ENCODE measurements at regions not wholly inside any gene's neighbourhood (a gene's known extent, or its start where the extent isn't known, plus 50 kb on each side); places are given as distances from the start of the nearest gene placed in this dataset.
A peak's percentile ranks its signal among the peaks of the same experiment; 100 is the strongest.

DNA sequence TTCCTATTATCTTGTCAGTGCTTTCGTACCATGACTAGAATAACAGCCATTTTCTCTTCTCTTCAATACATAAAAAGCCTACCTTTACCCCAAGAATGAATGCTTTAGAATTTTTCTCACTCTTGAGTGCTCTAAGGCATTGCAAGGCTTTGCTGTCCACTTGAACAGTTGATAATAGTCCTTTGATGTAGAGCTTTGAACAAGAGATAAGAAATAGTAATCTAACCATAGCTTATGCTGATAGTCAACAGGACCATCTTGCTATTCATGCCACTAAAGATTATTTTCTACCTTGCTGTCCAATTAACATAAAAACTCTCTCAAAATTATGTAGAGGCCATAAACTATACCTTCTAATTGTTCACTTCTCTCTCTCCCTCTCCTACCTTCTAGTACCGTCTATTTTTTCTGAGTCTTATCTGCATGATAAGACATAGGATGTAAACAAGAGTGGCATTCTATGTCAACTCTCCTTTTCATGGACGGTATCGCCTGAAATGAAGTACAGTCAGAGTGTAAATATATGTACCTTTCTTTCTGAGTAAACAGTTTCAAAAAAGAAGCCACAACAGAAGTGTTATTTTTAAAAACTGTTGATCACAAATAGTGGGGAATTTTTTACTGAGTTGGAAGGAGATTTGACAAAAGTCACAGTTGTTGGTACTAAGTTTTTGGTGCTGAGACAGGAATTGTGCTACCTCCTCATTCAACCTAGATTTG lies 297.9 kb downstream of the NDFIP2 start:
- no peak for DNase-seq (ENCODE audit: low read depth)

DNA sequence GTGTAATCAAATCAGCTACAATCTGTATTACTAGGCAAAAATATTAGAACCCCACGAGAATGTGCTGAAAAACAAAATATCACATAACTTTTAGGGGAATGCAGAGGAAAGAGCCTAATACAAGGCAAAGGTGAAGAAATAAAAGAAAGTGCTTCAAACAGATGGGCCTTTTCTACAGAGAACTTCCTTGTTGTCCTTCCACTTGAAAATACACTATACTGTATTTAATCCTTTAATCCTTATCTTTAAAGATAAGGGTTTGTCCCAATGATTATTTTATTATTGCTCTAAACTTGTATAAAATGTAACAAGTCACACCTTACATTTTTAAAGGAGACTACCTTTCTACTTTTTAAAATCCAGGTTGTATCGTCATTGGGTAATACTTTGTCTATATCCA lies 296.5 kb downstream of the NDFIP2 start:
- no peak for DNase-seq (ENCODE audit: low read depth)

DNA sequence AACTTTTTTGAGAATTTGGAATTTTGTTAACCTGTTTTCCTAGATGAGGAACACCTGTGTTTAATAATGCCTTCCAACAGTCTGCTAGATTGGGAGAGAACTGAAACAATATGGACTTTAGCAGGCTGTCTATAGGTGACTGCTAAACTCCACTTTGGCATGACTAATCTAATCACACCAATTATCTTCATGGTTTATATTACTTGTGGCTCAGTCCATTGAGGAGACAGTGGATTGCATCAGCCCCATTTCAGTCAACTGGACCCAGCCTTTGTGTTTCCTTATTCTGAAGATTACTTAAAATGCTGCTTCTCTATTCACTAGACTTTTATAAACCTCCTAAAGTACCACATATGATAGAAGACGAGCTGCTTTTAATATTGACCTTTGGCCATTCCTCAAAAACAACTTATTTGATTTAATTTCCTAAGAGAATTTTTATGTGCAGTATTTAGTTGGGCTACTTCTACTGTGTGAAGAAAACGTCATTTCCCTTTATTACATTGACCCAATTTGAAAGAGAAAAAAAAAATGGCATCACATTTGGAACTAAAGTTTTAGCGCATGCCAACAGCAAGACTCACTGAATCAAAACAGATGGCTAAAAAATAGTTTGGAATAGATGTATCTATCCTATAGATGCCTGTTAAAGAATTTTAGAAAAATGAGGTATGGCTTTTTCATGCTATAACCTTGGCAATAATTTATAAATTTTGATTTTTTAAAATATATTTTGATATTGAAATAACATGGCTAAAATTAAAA lies 295.8 kb downstream of the NDFIP2 start:
- peak; percentile 19 for DNase-seq (ENCODE audit: low read depth)

DNA sequence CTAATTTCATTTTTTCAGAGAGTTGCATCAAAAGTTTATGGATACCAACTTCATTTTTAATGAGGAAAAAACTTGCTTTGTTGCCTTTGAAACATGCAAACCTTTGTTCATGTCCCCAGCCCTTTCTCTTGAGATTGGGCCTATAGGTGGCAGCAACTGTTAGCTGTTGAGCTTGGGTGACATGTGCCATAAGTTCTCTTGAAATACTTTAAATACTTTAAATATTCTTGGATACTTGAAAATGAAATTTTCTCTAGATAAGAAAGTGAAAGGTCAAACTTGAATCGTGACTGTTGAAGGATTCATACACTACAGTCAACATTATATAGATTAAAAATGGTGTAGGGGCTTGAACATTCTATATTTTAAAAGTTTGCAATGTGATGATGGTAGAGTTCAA lies 294.9 kb downstream of the NDFIP2 start:
- DNase-seq (ENCODE audit: low read depth): peak; percentile 73

DNA sequence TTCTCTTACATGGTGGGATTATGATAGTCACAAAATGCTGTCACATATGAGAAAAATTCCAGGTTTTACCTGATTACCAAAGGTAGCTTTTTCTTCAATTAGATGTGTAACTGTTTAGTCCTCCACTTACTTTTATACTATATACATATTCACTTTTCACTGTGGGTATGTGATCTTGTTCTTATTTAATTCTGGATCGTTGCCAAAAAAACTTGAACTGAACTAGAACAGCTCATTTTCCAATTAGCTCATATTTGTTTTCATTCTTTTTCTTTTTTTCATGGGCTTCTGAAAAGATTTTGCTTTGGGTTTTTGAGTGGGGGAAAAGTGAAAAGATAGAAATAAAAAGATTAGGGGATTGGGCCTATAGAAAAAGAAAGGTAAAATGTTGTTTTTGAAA lies 291.9 kb downstream of the NDFIP2 start:
- no peak for DNase-seq (ENCODE audit: low read depth)

DNA sequence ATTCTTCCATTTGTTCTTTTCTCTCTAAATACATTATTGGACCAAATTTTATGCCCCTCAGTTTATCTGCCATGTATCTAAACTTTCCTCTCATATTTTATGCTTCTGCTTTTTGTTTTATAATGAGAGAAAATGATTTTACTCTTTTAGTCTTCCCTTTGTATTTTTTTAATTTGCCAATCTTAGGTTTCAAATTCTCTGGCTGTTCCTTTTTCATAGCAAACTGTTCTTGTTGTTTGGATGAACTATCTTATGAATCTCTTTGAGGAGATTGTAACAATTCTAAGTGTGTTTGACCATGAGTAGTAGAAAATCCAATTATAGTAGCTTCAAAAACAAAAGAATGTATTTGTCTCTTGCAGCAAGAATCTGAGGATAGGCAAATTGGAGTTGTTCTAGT lies 290.5 kb downstream of the NDFIP2 start:
- no peak for DNase-seq (ENCODE audit: low read depth)

DNA sequence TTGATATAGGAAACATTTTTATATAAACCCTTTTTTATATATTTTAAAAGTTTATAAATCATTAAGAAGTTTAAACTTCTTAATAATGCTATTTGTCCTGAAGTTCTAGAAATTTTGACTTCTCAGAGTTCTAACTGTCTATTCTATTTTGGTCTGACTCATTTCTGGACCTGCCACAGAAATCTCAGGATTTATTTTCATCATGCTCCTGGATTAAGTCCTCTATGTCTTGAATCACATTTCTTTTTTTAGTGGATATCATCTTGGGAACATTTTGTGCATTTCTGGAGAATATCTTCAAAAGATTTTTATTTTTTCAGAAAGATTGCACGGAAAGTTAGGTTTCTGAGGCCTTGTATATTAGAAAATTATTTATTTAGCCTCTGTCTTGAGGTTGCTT lies 289.1 kb downstream of the NDFIP2 start:
- no peak for DNase-seq (ENCODE audit: low read depth)

DNA sequence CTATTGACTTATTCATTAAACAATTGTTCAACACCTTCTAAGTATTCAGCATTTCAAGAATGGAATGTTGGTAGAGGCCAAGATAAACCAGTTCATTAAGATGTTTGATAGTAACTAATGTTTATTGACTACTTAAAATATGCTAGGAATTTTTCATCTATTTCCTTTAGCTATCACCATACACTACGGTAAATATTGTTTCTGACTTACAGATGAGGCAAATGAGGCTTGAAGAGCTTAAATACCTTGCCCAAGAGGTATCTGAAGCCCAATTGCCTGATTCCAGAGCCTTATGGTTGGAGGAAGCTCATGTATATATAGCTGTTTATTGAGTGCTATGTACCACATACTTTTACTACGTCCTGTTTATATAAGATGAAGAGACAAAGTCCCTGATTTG lies 286.2 kb downstream of the NDFIP2 start:
- DNase-seq (ENCODE audit: low read depth): no peak

DNA sequence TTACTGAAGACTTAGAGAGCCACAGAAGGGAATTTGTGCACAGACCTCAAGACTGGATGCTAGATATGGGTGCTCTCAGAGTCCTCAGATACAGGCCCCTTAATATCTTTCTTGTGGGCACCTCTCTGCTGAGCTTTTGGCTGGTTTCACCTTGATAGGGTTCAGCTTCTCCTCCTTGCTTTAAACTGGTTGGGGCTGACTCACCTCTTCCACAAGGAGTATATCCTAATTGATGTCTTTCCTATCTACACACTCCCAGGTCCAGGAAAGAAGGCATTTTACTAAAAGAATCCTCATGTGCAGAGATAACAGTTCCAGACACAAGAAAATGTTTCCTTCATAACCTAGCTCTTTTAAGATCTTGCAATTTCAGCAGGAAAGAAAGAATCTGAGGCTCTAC lies 284.4 kb downstream of the NDFIP2 start:
- no peak for DNase-seq (ENCODE audit: low read depth)

DNA sequence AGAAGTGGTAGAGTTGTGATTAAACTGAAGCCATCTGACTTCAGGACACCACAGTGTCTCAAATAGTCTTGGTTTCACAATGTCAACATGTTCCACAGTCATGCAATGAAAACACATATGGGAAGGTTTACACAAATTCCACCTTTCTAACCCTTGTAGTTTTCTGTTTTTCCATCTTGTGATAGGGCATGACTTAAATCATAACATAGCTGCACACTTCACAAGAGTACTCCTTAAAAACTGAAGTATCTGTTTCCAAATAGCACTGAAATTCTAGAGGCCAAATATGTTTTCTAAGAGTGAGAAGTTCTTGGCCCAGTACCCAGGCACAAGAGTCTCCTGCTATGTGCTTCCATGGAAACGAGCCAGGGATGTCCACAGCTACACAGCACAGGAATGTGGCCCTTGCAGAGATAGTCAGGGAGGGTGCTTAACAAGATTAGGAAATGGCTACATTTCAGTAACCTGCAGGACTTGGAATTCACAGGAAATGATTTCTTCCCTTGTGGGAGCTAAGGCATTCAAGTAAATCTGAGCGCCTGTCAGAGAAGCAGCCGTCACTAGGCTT lies 269.1 kb downstream of the NDFIP2 start:
- DNase-seq (ENCODE audit: low read depth): peak; percentile 99

DNA sequence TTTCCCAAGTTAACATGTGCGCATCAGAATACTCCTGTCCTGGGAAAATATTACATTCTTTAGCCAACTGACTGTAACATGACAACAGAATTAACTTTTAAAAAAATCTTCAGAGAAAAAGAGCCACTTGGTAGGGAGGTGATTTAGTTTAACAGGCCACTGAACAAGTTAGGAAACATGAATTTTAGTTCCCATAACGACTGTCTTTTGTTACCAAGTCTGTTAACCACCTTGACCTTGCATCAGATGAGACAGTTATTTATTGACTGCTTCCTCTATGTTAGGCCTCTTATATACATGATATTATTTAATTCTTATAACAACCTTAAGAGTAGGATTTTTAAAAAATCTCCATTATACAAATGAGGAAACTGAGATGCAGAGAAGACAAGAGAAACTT lies 268.6 kb downstream of the NDFIP2 start:
- no peak for DNase-seq (ENCODE audit: low read depth)

DNA sequence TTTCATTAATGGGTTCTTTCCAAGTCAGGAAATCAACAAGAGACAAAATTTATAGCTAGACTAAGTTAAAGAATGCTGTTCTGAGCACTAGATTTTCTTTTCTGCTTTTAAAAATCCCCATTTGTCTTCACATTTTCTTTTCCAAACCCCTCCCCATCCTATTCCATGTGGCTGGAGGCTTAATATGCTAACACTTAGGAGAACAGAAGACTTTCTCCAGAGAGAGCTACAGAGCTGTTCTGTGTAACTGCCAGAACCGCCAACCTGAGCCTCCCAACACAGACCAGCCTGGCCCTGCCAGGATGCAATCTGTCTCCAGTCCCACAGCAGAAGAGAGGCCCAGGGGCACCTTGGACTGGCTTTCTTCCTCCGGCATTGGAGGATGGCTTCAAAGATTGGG lies 264.1 kb downstream of the NDFIP2 start:
- DNase-seq (ENCODE audit: low read depth): no peak

DNA sequence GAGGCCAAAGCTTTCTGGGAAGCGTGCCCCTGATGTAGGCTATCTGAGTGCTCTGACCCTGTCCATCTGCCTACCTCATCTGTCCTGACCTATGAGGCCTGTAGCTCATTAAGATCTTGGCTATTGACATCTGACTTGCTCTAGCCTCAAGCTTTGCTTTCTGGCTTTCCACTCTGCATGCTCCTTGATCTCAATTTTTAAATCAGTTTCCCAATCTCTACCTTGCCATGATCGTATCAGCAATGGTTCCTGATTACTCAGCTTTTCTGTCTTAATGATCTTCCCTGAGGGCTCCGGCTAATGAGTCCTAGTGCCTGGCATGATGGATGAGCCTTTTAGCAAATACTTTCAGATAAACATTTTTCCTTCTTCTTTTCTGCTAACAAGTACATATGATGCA lies 262.0 kb downstream of the NDFIP2 start:
- no peak for DNase-seq (ENCODE audit: low read depth)

DNA sequence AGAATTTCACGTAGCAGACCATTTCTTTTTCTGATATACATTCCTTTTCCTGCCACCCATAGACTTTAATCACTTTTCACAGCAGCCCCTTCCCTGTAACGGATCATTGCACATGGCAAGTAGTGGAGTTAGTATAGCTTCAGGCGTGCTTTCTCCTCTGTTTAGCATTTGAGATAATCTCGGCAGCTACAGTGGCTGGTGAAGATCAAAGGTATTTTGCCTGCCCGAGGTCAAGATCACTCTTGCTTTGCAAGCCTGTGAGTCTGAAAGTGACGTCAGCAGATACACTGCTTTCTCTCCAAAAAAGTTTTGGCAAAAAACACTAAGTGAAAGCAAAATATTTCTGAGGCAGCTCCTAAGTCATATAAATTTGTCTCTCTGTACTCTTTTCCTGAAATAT lies 260.0 kb downstream of the NDFIP2 start:
- peak; percentile 2 for DNase-seq (ENCODE audit: low read depth)

DNA sequence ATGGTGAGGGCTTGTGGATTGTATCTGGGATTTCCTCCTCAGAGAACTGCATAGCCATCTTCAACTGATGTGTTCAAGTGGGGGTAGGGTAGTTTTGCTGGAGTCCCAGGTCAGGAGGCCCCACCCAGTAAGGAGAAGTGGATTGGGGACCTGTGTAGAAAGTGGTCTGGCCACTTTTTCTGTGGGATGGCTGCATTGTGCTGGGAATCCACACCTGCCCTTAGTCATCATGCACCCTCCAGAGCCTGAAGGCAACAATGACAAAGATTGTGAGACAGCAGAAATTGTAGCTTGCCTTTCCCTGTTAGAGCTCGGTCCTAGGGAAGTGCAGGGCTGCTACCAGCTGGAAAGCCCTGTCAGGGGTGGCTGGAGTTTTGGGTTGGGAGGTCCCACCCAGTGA lies 255.4 kb downstream of the NDFIP2 start:
- no peak for DNase-seq (ENCODE audit: low read depth)

DNA sequence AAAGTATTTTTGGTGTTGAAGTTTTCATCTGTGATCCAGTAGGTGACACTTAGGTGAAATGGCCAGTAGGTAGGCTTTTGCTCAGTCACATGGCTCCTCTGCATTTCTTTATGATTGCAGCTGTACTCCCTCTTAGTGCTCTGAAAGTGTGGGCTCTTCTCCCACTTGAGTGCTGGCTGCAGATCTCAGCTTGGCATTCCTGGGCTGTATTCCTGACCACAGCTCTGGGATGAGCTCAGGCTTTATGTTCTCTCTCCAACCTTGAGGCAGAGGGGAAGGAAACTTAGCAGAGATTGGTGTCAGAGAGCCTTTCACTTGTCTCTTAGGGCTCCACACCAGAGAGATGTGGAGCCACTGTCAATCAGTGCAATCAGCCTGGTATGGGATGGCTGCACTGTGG lies 254.3 kb downstream of the NDFIP2 start:
- peak; percentile 28 for DNase-seq (ENCODE audit: low read depth)

DNA sequence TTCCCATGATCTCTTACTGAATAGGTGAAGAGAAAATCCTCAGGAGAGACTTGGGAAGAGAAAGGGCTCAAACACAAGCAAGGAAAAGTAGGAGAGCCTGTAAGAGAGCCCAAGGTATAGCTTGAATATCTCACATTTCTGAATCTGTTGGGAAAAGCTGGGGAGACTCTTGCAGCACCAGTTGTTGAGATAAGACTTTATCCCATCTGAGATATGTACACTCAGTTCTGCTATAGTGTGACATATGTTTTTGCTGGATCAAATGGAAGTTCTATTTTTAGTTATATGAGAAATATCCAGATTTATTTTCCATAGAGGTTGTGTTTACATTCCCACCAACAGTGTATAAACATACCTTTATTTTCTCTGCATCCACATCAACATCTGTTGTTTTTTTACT lies 246.1 kb downstream of the NDFIP2 start:
- no peak for DNase-seq (ENCODE audit: low read depth)

DNA sequence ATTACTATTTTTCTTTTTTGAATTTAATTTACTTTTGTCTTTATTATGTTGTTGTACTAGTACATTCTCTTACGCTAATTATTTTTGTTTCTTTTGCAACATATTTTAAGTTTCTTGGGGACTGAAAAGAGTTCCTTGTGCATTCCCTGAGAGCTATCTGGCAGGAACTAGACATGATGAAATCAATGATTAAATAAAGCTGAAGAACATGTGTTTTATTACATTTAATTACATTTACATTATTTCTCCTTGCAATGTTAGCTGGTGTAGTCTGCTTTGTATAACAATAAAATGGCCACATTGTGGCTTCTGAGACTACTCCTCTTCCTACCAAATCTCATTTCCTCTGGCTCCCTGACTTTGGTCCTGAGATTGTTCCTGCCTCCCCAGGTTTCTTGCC lies 244.9 kb downstream of the NDFIP2 start:
- peak; percentile 81 for DNase-seq (ENCODE audit: low read depth)

DNA sequence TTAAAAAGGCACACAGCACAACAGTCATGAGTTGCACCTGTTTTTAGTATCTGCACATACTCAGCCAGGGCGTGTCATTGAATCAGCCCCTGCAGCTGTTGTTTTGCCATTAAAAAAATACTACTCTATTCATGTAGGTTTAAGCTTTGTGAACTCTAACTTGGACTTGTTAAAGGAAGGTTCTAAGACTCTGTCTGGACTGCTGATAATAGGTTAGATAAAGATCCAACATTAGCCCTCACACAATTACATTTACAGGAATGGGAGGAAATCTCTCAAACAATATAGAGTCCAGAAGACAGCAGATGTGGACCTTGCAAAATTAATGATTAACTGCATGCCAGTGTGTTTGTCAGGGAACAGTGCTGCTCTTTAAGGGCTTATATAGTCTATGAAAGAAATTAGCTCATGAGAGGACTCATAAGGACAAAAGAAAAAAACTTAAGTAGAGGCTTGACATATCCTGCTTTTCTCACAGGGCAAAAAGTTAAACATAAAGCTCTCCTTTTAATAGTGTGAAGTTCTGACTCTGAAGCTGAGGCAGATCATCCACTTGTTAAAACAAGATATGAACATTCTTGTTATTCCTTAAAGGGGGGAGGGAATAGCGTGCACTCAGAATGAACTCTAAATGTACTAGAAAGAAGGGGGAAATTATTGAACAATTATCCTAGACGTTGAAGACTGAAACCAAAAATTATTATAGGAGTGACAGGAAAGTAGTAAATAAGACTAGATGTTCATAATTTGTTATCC lies 243.6 kb downstream of the NDFIP2 start:
- no peak for DNase-seq (ENCODE audit: low read depth)

DNA sequence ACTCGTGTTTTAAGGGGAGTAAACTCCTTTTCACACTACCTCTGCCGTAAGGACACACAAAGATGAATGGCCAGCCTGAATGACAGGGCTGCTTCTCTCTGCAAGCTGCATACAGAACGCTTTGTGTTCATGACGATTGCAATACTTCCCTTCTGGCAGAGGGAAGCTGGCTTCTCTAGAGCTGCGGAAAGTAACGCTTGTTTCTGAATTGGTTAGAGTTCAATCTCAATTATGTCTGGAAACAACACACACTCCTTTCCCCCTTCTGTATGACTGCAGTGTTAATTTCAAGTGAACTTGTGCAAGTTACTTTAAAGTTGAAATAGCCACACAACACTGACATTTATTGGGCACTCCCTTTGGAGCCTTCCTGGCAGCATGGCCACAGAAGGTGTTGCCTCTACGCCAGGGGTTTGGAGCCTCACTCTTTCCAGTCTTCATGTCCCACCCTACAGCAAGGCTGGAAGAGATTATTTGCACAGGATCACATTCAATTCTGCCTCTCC lies 242.6 kb downstream of the NDFIP2 start:
- no peak for DNase-seq (ENCODE audit: low read depth)

DNA sequence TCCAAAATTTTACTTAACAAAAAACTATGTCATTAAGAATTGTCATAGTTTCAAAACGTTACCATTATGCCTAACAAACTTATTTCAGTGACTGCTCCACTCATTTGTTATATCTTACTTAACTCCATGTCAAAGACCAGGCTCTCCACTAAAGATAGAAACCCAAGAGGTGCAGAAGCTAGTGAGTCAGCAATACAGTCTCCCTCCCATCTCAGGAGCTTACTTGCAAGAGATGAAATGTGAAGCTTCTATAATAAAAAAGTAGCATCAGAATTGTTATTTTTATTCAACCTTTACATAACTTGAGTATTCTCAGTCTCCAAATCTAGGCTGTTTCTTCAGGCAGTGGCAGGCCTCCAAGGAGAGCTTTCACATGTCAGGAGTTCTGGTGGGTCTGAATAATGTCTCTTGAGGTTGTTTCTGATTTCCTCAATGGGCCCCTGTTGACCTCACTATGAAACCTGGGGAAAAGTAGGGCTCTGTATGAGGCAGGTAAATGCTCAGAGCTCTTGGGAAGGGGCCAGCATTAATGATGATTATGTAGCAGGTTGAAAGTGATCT lies 242.0 kb downstream of the NDFIP2 start:
- DNase-seq (ENCODE audit: low read depth): peak; percentile 21

DNA sequence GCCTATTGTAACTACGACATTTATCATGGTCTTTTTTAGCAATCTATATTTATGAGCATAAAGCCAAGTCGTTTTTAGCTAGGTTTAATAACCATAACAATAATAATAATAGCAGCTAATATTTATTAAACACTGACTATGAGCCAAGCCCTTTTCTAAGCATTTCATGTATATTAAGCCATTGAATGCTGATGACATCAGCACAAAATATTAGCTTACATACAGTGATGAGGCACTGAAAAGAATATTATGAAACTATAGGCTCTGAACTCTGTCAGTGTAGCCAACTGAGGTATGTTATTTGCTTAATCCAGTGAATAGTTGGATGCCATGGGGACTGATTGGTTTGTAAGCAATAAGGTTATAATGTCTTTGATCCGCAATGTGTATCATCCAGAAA lies 235.2 kb downstream of the NDFIP2 start:
- DNase-seq (ENCODE audit: low read depth): no peak

All from fibroblast of gingiva (primary cell).